ENCODE measurements at regions not wholly inside any gene's neighbourhood (a gene's known extent, or its start where the extent isn't known, plus 50 kb on each side); places are given as distances from the start of the nearest gene placed in this dataset.
A peak's percentile ranks its signal among the peaks of the same experiment; 100 is the strongest.

DNA sequence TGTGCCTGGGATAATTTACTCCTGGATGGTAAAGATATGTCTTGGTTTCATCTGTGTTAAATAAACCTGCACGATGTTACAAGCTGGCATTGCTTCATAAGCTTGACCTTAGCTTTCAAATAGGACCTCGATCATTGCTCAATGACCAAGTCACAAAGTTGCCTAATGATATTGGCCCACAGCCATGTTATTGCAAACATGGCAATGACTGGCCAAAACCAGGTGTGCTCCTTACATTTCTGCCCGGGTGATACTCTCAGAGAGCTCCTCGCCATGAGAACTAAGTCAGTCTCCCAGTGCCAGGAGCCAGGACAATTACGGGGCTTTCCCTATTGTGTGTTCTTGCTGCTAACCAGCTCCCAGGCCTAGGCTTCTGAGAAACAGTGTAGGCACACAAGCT, 72.5 kb upstream of the CYP1B1 start:
- peak; percentile 67 for DNase-seq
- Mint-ChIP-seq H3K27ac (ENCODE audit: unreplicated experiment) (peak overlapping the region; percentile 39), H3K27me3 (ENCODE audit: unreplicated experiment) (no peaks in the 10 kb centered on the region)

DNA sequence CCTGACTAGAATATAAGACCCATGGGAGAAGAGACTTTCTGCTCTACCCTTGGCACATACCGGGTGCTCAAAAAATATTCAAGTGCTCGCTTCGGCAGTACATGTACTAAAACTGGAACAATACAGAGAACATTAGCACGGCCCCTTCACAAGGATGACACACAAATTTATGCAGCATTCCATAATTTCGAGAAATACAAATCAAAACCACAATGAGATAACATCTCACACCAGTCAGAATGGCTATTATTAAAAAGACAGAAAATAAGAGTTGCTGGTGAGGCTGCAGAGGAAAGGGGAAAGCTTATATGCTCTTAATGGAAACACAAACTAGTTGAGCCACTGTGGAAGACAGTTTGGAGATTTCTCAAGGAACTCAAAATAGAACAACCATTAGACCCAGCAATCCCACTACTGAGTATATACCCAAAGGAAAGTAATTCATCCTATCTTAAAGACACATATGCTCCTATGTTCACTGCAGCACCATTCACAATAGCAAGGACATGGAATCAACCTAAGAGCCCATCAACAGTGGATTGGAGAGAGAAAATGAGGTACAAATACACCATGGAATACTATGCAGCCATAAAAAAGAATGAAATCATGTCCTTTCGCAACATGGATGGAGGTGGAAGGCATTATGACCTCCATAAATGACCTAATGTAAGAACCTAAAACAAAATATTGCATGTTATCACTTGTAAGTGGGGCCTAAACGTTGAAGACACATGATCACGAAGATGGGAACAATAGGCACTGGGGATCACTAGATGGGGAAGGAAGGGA, 71.6 kb upstream of the CYP1B1 start:
- Mint-ChIP-seq H3K4me1 (ENCODE audit: low read depth, unreplicated experiment) (peaks cover 27% of the 10 kb centered on the region), H3K4me3 (ENCODE audit: low read depth, unreplicated experiment) (peak overlapping the region; percentile 19), H3K9me3 (ENCODE audit: low read depth, unreplicated experiment) (no peaks in the 10 kb centered on the region), H3K27me3 (ENCODE audit: unreplicated experiment) (no peaks in the 10 kb centered on the region), H3K27ac (ENCODE audit: unreplicated experiment) (peak overlapping the region; percentile 80), H3K36me3 (ENCODE audit: insufficient read depth, unreplicated experiment) (peaks cover 13% of the 10 kb centered on the region)
- no peak for DNase-seq
- CTCF ChIA-PET, result interaction anchor here (1.0 to 1.2 kb wide), 5 partner anchors 32 to 166 kb away, joined by 3 to 15 read pairs (median 5); partner anchors contain the start of gene CYP1B1
- BruUV-seq (replicated peaks), result no TSS peak
- intact Hi-C loops (cut with micrococcal nuclease; ENCODE audit: unreplicated experiment), result loop anchor here (2.0 kb wide), 1 partner anchor 27 kb away; no protein-coding TSS in a partner anchor
- TF ChIP-seq, protein P1, sequence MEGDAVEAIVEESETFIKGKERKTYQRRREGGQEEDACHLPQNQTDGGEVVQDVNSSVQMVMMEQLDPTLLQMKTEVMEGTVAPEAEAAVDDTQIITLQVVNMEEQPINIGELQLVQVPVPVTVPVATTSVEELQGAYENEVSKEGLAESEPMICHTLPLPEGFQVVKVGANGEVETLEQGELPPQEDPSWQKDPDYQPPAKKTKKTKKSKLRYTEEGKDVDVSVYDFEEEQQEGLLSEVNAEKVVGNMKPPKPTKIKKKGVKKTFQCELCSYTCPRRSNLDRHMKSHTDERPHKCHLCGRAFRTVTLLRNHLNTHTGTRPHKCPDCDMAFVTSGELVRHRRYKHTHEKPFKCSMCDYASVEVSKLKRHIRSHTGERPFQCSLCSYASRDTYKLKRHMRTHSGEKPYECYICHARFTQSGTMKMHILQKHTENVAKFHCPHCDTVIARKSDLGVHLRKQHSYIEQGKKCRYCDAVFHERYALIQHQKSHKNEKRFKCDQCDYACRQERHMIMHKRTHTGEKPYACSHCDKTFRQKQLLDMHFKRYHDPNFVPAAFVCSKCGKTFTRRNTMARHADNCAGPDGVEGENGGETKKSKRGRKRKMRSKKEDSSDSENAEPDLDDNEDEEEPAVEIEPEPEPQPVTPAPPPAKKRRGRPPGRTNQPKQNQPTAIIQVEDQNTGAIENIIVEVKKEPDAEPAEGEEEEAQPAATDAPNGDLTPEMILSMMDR (IDR thresholded peaks at IDR 0.05; ENCODE audit: unreplicated experiment), result no peak

More for the DNA sequence above, 72.5 kb upstream of the CYP1B1 start:
- Mint-ChIP-seq H3K9me3 (ENCODE audit: low read depth, unreplicated experiment) (no peaks in the 10 kb centered on the region), H3K4me1 (ENCODE audit: low read depth, unreplicated experiment) (peaks cover 27% of the 10 kb centered on the region), H3K4me3 (ENCODE audit: low read depth, unreplicated experiment) (no peak overlapping the region), H3K36me3 (ENCODE audit: insufficient read depth, unreplicated experiment) (peaks cover 13% of the 10 kb centered on the region)
- TF ChIP-seq, protein P1 (IDR thresholded peaks at IDR 0.05; ENCODE audit: unreplicated experiment), result no peak
- BruUV-seq (replicated peaks), result no TSS peak
- intact Hi-C loops (cut with micrococcal nuclease; ENCODE audit: unreplicated experiment), result no loop called here
- CTCF ChIA-PET, result interaction anchor here (1.0 to 1.2 kb wide), 3 partner anchors 33 to 126 kb away, joined by 3 to 15 read pairs (median 10); partner anchors contain the start of gene CYP1B1

DNA sequence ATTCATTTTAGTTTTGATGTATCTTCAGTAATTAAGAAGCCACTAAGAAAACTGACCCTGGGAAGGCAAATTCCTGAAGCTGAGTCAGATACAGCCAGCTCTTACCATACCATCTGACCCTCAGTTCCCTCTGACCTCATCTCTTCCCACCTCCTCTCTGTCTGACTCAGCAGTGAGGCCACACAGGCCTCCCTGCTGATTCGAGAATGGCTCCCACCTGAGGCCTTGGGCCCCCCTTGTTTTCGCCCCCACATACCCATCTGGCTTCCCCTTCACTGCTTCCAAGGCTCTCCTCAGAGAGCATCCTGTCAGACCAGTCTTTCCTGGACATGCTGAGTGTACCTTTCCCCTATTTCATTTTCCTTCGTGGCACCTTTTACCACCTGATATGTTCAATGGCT, 71.0 kb upstream of the CYP1B1 start:
- CTCF ChIA-PET, result interaction anchor here (0.9 to 1.3 kb wide), 5 partner anchors 31 to 165 kb away, joined by 3 to 5 read pairs (median 3); no protein-coding TSS in a partner anchor
- TF ChIP-seq, protein P1 (IDR thresholded peaks at IDR 0.05; ENCODE audit: unreplicated experiment), result no peak
- Mint-ChIP-seq H3K27me3 (ENCODE audit: unreplicated experiment) (no peaks in the 10 kb centered on the region), H3K9me3 (ENCODE audit: low read depth, unreplicated experiment) (peaks cover 3% of the 10 kb centered on the region), H3K4me1 (ENCODE audit: low read depth, unreplicated experiment) (peaks cover 27% of the 10 kb centered on the region), H3K4me3 (ENCODE audit: low read depth, unreplicated experiment) (peak overlapping the region; percentile 19), H3K27ac (ENCODE audit: unreplicated experiment) (peak overlapping the region; percentile 80), H3K36me3 (ENCODE audit: insufficient read depth, unreplicated experiment) (peaks cover 13% of the 10 kb centered on the region)
- intact Hi-C loops (cut with micrococcal nuclease; ENCODE audit: unreplicated experiment), result loop anchor here (2.0 kb wide), 1 partner anchor 26 kb away; no protein-coding TSS in a partner anchor
- no TSS peak for BruUV-seq (replicated peaks)
- DNase-seq, result peak; percentile 63

DNA sequence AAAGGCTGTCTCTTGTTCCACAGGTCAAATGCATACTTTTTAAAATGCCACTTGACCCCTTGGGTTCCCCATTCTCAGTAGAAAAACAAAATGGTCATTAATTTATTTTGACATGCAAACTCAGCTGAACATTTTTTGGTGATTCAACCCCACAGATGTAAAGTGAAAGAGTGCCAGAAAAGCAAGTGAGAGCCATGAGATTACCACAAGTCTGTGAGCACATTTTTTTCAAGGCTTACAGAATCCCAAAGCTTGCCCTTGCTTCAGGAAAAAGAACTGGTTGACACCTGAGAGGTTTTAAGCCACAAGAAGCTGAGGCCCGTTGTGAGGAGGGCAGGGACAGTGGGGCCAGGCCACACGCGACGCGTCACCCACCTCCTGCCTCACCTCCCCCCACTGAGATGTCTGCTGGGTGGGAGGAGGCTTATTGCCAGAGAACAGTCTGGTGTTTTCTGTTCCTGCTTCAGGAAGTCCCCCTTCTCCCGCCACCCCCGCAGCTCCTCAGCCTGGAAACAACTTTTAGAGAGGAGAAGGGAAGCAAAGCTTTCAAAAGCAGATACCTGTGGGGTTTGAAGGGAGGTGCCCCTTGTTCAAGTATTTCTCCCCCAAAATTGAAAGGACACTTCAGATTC, 70.4 kb upstream of the CYP1B1 start:
- BruUV-seq (replicated peaks), result TSS peak; percentile 82
- intact Hi-C loops (cut with micrococcal nuclease; ENCODE audit: unreplicated experiment), result loop anchor here (2.0 kb wide), 1 partner anchor 26 kb away; no protein-coding TSS in a partner anchor
- H3K4me3 Mint-ChIP-seq (ENCODE audit: low read depth, unreplicated experiment), result peak overlapping the region; percentile 19
- H3K27ac Mint-ChIP-seq (ENCODE audit: unreplicated experiment), result peak overlapping the region; percentile 80
- peaks cover 27% of the 10 kb centered on the region for H3K4me1 Mint-ChIP-seq (ENCODE audit: low read depth, unreplicated experiment)
- peaks cover 4% of the 10 kb centered on the region for H3K9me3 Mint-ChIP-seq (ENCODE audit: low read depth, unreplicated experiment)
- TF ChIP-seq, protein P1 (IDR thresholded peaks at IDR 0.05; ENCODE audit: unreplicated experiment), result no peak
- peaks cover 13% of the 10 kb centered on the region for H3K36me3 Mint-ChIP-seq (ENCODE audit: insufficient read depth, unreplicated experiment)
- CTCF ChIA-PET, result interaction anchor here (0.7 to 1.3 kb wide), 9 partner anchors 26 to 873 kb away, joined by 3 to 5 read pairs (median 3); no protein-coding TSS in a partner anchor
- DNase-seq, result peak; percentile 49
- no peaks in the 10 kb centered on the region for H3K27me3 Mint-ChIP-seq (ENCODE audit: unreplicated experiment)

Measured in Calu3 (cell line).